Middle frontal gyrus (tissue), 1 donor: ENCODE measurements at regions not wholly inside any gene's neighbourhood (a gene's known extent, or its start where the extent isn't known, plus 50 kb on each side); places are given as distances from the start of the nearest gene placed in this dataset.
"Not testable (repeated sequence)": the region's sequence is repeated elsewhere in the genome, so short reads cannot be mapped to it uniquely, and the experiment has no call there.

Experiments
- DNase-seq: peaks from one replicate; pipeline ENCODE4 v3.0.0-alpha.2; 2015; ENCODE audit warnings: low spot score; ENCODE audit errors: extremely low spot score

DNA sequence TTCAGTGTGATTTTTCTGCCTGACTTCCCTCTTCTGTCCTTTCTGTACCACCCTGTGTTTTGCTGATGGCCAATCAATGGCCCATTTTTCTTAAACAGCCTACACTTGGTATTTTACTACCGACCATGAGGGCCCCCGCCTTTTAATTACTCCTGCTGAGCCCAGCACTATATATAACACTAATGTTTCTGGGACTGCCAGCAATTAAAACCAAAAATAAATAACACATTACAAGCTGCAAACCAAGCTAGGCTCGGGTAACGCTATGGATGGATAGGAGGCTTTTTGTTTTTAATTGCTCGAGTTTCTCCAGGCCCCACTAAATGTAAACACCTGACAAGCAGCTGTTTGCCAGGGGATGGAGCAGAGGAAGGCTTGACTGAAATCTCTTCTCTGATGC lies 915.4 kb upstream of the AUTS2 start:
- no peak for DNase-seq

- peak; percentile 29 for DNase-seq
Measured at GRCh38 chr7:68684246-68684839, 913.9 kb upstream of the AUTS2 start.

GRCh38 chr7:68684996-68685395 lies 913.3 kb upstream of the AUTS2 start:
- DNase-seq, result no peak

DNA sequence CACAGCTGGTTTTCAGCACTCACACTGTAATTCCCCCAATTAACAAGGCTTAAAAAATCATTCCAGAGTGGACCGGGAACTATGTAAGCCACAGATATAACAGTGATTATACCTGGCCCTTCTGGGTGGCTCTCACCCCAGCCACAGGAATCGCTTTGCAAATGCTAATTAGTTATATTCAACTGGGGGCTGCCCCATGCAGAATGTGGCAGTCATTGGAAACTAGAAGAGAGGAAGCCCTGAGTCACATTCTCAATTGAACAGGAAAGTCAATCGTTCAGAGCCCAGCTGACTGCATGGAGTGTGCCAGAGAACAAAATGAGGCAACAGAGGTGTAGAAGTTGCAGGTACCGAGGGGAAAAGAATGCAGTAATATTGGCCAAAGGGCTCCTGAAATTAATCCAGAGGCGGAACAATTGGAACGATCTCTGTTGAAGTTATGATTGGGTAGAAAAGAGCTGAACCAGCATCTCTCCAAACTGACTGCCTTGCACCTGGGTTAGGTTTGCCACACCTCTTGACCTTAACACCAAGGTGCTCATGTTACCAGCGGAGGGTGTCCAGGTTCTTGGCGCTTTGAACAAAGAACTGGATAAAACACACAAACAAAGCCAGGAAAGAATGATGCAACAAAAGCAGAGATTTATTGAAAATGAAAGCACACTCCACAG lies 909.7 kb upstream of the AUTS2 start:
- no peak for DNase-seq

DNA sequence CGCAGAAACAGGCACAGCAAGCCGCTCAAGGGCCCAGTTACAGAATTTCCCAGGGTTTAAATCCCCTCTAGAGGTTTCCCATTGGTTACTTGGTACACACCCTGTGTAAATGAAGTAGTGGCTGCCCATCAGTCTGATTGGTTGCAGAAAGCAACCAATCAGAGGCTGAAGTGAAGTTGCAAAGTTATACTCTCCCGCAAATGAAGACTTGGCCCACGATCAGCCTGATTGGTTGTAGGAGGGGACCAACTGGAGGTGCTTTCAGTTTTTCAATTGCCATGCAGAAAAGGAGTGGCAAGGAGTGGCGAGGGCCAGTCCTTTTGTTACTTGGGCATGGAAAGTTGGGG lies 909.2 kb upstream of the AUTS2 start:
- no peak for DNase-seq

DNA sequence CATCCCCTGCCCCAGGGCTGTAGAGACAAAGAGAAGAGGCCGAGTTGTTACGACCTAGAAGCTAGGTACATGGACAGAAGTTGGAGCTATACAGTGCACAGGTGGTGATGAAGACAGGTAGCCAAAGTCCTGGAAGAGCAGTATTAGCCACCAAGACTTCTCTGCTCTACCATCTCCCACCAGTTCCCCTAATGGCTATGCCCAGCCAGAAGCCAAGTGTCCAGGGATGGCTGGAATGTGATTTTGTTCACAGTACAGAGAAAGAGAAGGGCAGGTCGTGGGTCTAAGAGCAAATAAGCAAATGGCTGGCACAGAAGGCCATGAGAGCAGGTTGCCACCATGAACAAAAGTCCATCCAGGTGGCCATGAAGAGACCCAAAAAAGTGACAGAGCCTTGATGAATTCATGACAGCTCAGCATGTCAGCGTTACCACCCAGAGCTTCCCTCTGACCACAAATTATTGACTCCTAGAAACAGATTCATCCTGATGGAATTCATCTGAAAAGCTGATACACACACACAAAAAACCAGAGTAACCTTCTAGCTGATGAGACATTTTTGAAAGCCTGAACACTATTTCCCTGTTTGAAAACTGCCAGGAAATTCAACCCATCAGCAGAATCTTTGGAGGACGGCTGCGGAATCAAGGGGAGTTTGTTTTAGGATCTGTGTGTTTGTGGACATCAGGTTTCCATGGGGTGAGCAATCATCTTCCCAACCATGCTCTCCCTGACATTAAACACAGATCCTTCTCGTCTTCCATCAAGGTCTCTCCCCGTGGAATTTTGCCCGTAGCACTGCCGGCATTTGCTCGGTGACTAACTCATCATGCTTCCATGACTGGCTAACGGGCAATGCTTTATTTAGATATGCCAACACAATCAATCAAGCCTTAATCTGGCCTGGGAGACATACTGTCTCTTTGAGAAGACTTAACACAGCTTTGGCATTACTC lies 906.7 kb upstream of the AUTS2 start:
- no peak for DNase-seq

DNA sequence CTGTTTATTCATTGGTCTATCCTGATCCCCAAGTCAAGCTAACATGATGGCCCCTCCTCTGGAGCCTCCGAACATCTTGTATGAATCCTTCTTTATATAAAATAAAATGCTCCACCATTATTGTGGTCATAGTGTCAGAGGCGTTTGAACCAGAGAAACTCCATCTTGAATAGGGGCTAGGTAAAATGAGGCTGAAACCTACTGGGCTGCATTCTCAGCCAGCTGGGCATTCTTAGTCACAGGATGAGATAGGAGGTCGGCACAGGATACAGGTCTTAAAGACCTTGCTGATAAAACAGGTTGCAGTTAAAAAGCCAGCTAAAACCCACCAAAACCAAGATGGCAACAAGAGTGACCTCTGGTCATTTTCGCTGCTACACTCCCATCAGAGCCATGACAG lies 905.8 kb upstream of the AUTS2 start:
- DNase-seq, result no peak

- no peak for DNase-seq
Measured at GRCh38 chr7:68694656-68695055, 903.6 kb upstream of the AUTS2 start.

GRCh38 chr7:68697796-68698280 lies 900.4 kb upstream of the AUTS2 start:
- no peak for DNase-seq

DNA sequence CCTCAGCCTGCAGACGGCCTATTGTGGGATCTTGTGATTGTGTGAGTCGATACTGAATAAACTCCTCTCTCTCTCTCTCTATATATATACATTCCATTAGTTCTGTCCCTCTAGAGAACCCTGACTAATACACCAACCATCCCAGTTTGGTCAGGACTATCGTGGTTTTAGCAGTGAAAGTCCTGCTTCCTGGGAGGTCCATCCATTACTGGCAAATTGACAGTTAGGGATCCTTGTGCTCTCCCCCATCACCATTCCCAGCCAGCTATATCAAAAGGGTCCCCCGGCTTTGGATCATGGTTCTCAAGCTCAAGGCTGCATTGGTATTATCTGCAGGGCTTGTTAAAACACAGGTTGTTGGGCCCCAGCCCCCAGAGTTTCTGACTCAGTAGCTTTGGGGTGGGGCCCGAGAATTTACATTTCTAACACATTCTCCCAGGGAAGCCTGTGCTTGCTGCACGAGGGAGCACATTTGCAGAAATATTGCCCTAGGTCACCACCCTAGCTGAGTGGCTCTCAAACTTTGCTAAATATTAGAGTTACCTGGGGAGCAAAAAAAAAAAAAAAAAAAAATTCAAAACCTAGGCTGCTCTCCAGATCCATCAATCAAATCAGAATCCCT lies 899.1 kb upstream of the AUTS2 start:
- DNase-seq, result no peak

DNA sequence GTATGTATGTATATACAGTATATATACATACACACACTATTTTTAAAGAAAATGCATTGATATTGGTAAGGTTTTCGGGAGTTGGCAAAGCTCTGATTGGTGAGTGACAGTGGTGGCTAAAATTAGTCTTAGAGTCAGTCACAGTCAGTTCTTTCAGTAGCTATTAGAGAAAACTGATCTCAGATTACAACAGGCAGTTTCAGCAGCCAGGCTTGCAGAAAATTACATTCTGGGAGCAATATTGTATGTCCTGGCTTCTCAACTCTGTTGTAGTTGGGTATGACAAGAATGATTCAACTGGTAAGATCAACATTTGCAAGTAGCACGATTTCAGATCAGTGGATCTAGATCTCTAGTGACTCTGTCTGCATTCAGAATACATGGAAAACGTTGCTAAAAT lies 897.9 kb upstream of the AUTS2 start:
- no peak for DNase-seq

DNA sequence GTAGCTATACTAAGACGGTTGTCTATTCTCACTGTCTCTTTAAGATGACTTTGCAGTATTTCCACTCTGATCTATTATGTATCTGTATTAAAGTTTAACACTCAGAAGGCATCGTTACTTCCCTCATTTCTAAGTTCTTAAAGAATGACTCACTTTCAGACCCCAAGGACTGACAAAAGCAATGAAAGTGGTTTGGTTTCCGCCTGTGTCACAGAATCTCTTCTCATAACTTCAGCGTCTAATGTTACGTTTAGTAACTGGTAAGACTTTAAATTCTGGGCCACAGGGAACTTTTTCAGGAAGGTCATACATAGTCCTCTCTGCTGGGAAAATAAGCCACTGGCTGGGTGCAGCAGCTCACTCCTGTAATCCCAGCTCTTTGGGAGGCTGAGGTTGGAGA lies 892.0 kb upstream of the AUTS2 start:
- DNase-seq, result no peak

GRCh38 chr7:68707159-68707558 lies 891.1 kb upstream of the AUTS2 start:
- no peak for DNase-seq

DNA sequence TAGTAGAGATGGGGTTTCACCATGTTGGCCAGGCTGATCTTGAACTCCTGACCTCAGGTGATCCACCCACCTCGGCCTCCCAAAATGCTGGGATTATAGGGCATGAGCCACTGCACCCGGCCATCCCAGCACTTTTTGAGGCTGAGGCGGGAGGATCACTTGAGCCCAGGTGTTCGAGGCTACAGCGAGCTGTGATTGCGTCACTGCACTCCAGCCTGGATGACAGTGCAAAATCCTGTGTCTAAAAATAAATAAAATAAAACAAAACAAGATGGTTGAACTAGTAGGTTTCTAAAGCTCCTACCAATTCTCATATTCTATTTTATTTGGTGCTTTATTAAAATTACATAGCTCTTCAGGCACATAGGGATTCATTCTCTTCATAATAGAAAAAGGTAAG lies 890.3 kb upstream of the AUTS2 start:
- no peak for DNase-seq

- DNase-seq, result no peak
Measured at GRCh38 chr7:68712956-68713495, 885.2 kb upstream of the AUTS2 start.

DNA sequence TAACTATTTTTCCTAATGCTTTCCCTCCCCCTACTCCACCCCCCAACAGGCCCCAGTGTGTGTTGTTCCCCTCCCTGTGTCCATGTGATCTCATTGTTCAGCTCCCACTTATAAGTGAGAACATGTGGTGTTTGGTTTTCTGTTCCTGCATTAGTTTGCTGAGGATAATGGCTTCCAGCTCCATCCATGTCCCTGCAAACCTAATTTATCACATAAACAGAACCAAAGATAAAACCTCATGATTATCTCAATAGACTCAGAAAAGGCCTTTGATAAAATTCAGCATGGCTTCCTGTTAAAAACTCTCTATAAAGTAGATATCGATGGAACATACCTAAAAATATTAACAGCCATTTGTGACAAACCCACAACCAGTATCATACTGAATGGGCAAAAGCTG lies 884.1 kb upstream of the AUTS2 start:
- DNase-seq, result not testable (repeated sequence)

DNA sequence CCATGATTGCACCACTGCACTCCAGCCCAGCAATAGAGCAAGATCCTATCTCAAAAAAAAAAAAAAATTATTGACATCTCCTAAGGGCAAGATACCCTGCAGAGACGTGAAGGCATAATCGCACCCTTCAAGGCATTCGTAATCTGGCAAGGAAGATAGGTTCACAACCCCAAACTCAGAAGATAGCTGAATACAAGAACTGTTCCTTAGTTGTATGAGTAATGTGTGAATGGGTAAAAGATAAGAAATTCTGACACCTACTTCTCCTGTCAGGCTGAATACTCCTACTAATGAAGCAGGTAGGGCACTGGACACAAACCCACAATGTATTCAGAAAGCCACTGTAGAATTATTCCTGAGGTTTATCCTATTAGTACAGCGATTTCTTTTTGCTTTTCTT lies 882.4 kb upstream of the AUTS2 start:
- DNase-seq, result no peak

- no peak for DNase-seq
Measured at GRCh38 chr7:68717176-68717575, 881.1 kb upstream of the AUTS2 start.

DNA sequence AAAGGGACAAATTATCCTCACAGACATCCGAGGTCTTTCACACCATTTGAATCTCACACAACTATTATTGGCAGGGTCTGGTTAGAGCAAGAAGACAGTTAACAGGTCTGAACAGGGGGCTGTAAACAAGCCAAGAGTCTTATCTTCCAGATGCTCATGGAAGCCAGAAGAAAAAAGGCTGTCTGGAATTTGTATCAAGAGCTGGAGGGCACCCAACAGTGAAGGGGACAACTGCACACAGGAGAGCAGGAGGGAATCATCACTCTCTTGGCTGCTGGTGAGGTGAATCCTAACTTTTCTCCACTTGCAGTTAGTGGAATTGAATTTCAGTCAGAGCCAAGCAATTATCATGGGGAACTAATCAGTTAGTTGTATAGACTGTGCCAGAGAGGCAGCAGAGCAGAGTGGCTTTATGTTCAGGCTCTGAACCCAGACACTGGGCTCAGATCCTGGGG lies 880.2 kb upstream of the AUTS2 start:
- no peak for DNase-seq

DNA sequence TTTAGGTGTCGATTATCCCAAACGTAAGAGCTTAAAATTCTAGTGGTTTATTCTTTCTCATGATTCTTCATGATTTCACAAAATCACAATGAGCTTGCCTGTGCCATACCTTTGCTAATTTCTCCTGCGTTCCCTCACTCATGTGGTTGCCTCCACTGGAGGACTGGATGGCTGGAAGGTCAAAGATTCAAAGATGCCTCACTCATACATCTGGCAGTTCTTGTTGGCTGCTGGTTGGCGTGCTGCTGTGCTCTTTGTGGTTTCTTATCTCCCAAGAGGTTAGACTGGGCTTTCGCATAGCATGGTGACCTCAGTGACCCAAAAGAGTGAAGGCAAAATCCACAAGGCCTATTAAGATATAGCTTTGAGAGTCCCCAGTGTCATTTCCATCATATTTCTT lies 877.6 kb upstream of the AUTS2 start:
- no peak for DNase-seq

DNA sequence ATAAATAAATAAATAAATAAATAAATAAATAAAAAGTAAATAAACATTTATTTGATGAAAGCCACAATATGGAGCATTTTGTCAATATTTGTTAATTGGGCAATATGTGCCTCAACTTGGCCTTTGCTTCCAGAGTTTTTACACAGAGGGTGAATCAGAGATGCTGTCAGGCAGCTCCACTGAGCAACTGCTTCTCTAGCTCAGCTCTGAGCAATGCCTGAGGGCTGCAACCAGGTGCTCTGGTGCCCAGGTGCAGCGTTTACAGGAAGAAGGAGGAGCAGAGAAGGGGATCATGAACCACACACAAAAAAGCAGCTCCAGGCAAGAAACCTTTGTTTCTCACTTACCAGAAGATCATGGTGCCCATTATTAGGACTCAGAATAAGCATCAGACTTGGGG lies 876.2 kb upstream of the AUTS2 start:
- DNase-seq, result no peak

DNA sequence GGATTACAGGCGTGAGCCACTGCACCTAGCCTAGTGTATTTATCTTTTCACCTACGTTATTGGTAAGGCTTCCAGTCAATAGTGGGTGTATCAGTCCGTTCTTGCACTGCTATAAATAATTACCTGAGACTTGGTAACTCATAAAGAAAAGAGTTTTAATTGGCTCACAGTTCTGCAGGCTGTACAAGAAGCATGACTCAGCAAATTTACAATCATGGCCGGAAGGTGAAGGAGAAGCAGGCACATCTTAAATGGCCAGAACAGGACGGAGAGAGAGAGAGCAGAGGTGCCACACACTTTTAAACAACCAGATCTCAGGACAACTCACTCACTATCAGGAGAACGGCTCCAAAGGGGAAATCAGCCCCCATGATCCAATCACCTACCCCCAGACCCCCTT lies 873.3 kb upstream of the AUTS2 start:
- no peak for DNase-seq
